Peyer's patch (tissue), 4 donors: ENCODE measurements at regions not wholly inside any gene's neighbourhood (a gene's known extent, or its start where the extent isn't known, plus 50 kb on each side); places are given as distances from the start of the nearest gene placed in this dataset.

Source experiments
- DNase-seq, 3 donors: peaks; one replicate each; pipeline ENCODE4 v3.0.0-alpha.2; 2017 to 2019
- H3K27ac ChIP-seq, 4 donors: fragments of 200-600 bp; sonication (generic); one replicate each; pipeline ENCODE4 v1.5.1; 2016 to 2019
- H3K27me3 ChIP-seq, 2 donors: fragments of 200-600 bp; sonication (generic); one replicate each; pipeline ENCODE4 v1.5.1; 2019
- H3K36me3 ChIP-seq, 3 donors: fragments of 200-600 bp; sonication (generic); one replicate each; pipeline ENCODE4 v1.5.1; 2016 to 2019
- H3K4me1 ChIP-seq, 4 donors: fragments of 200-600 bp; sonication (generic); one replicate each; pipeline ENCODE4 v1.5.1; 2016 to 2019
- H3K4me3 ChIP-seq, 4 donors: fragments of 200-600 bp; sonication (generic); 1 replicate in 3 of 4; 2 replicates in 1 of 4; pipeline ENCODE4 v1.5.1; 2016 to 2019; ENCODE audit warnings: mild to moderate bottlenecking in 1 of 4
- H3K9me3 ChIP-seq, 4 donors: fragments of 200-600 bp; sonication (generic); one replicate each; pipeline ENCODE4 v1.5.1; 2016 to 2019; ENCODE audit warnings: mild to moderate bottlenecking in 1 of 4
- CTCF ChIP-seq, 6 experiments: fragments of 450-650 bp in 4 of 6; fragments of 200-600 bp in 2 of 6; sonication (generic) in 1 of 6; IDR thresholded peaks; one replicate each; pipeline ENCODE4 v1.5.1; 2017 to 2019; ENCODE audit warnings: antibody characterized with exemption in 6 of 6, mild to moderate bottlenecking in 3 of 6, moderate library complexity in 1 of 6
- POLR2A ChIP-seq, 2 donors: fragments of 450-650 bp; IDR thresholded peaks; one replicate each; pipeline ENCODE4 v1.5.1; 2017; ENCODE audit warnings: antibody characterized with exemption in 2 of 2, mild to moderate bottlenecking in 2 of 2, moderate library complexity in 2 of 2

- Histone ChIP-seq H3K4me1 (peaks cover 0 to 13% (median 5%) of the 10 kb centered on the region in 4 donors), H3K4me3 (no peak overlapping the region), H3K36me3 (no peaks in the 10 kb centered on the region), H3K9me3 (no peaks in the 10 kb centered on the region), H3K27ac (no peak overlapping the region), H3K27me3 (peaks cover 0 to 20% of the 10 kb centered on the region in 2 donors)
- DNase-seq: no peak
- TF ChIP-seq POLR2A (IDR thresholded peaks at IDR 0.05) (no peak), CTCF (IDR thresholded peaks at IDR 0.05) (no peak)
Observed at GRCh38 chr2:118219611-118220010, 131.3 kb downstream of the INSIG2 start.

DNA sequence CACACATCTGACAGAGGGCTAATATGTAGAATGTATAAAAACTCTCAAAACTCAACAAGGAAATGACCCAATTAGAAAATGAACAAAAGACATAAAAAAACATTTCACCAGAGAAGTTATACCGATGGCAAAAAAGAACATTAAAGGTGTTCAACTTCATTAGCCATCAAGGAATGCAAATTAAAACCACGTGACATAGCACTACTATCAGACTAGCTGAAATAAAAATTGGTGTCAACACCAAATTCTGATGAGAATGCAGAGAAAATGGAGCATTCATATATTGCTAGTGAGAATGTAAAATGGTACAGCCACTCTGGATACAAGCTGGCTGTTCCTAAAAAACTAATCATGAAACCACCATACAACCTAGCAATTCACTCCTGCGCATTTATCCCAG, 128.0 kb downstream of the INSIG2 start:
- Histone ChIP-seq H3K27ac (no peak overlapping the region), H3K27me3 (no peaks in the 10 kb centered on the region), H3K4me1 (no peaks in the 10 kb centered on the region), H3K36me3 (no peaks in the 10 kb centered on the region), H3K4me3 (no peak overlapping the region), H3K9me3 (no peaks in the 10 kb centered on the region)
- TF ChIP-seq CTCF (IDR thresholded peaks at IDR 0.05): no peak
- TF ChIP-seq POLR2A (IDR thresholded peaks at IDR 0.05): no peak
- no peak for DNase-seq

DNA sequence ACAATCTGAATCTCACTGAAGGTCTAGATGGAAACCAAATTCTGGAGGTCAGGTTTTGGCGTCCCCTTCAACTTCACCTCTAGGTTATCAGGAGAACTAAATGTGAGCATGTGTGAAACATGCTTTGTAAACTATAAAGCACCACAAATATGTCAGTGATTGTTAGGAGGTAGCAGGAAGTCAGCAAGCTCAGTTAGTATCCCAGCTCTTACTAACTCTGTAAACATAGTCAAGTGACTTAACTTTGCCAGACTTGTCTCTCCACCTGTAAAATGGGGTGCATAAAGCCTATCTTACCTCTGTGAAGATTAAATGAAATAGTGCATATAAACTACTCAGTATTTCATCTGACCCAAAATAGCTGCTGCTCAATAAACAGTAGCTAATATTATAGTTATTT, 121.5 kb downstream of the INSIG2 start:
- no peak overlapping the region for H3K27ac ChIP-seq
- H3K36me3 ChIP-seq: no peaks in the 10 kb centered on the region
- no peaks in the 10 kb centered on the region for H3K27me3 ChIP-seq
- no peaks in the 10 kb centered on the region for H3K4me1 ChIP-seq
- no peaks in the 10 kb centered on the region for H3K9me3 ChIP-seq
- no peak for TF ChIP-seq POLR2A (IDR thresholded peaks at IDR 0.05)
- TF ChIP-seq CTCF (IDR thresholded peaks at IDR 0.05): no peak
- H3K4me3 ChIP-seq: no peak overlapping the region
- no peak for DNase-seq

GRCh38 chr2:118207889-118208288, 119.6 kb downstream of the INSIG2 start:
- no peaks in the 10 kb centered on the region for H3K4me1 ChIP-seq
- no peaks in the 10 kb centered on the region for H3K9me3 ChIP-seq
- H3K4me3 ChIP-seq: no peak overlapping the region
- DNase-seq: no peak
- H3K27me3 ChIP-seq: no peaks in the 10 kb centered on the region
- no peak overlapping the region for H3K27ac ChIP-seq
- no peaks in the 10 kb centered on the region for H3K36me3 ChIP-seq
- no peak for TF ChIP-seq POLR2A (IDR thresholded peaks at IDR 0.05)
- no peak for TF ChIP-seq CTCF (IDR thresholded peaks at IDR 0.05)

GRCh38 chr2:118202707-118203303, 114.5 kb downstream of the INSIG2 start:
- Histone ChIP-seq H3K36me3 (no peaks in the 10 kb centered on the region), H3K27me3 (no peaks in the 10 kb centered on the region), H3K9me3 (no peaks in the 10 kb centered on the region), H3K27ac (no peak overlapping the region), H3K4me3 (no peak overlapping the region), H3K4me1 (no peaks in the 10 kb centered on the region)
- no peak for TF ChIP-seq POLR2A (IDR thresholded peaks at IDR 0.05)
- TF ChIP-seq CTCF (IDR thresholded peaks at IDR 0.05): peak; percentile 14 to 73 (median 58)
- DNase-seq: peak in 1 of 3 donors; percentile 79

- Histone ChIP-seq H3K27ac (no peak overlapping the region), H3K27me3 (no peaks in the 10 kb centered on the region), H3K4me3 (no peak overlapping the region), H3K4me1 (no peaks in the 10 kb centered on the region), H3K9me3 (no peaks in the 10 kb centered on the region), H3K36me3 (no peaks in the 10 kb centered on the region)
- TF ChIP-seq POLR2A (IDR thresholded peaks at IDR 0.05) (no peak), CTCF (IDR thresholded peaks at IDR 0.05) (no peak)
- no peak for DNase-seq
Observed at GRCh38 chr2:118198268-118198667, 110.0 kb downstream of the INSIG2 start.
